H9 (cell line): ENCODE measurements at regions not wholly inside any gene's neighbourhood (a gene's known extent, or its start where the extent isn't known, plus 50 kb on each side); places are given as distances from the start of the nearest gene placed in this dataset.

ENCODE experiments used
- DNase-seq: peaks from one replicate; pipeline ENCODE4 v3.0.0-alpha.2; 2017
- H2AFZ ChIP-seq: one replicate; pipeline ENCODE4 v1.6.1; 2013; ENCODE audit warnings: mild to moderate bottlenecking, low read length, control low read depth, moderate library complexity
- H2AK5ac ChIP-seq: 2 replicates; pipeline ENCODE4 v1.6.1; 2013; ENCODE audit warnings: low read length, control low read depth, mixed read lengths; ENCODE audit not compliant: insufficient read length
- H2BK120ac ChIP-seq: one replicate; pipeline ENCODE4 v1.6.1; 2013; ENCODE audit warnings: low read depth, mild to moderate bottlenecking, low read length, control low read depth, inconsistent platforms; ENCODE audit not compliant: poor library complexity, severe bottlenecking
- H2BK12ac ChIP-seq: 2 replicates; pipeline ENCODE4 v1.6.1; 2013; ENCODE audit warnings: low read length, control low read depth, mixed read lengths, low read depth; ENCODE audit not compliant: insufficient read length
- H2BK15ac ChIP-seq: 2 replicates; pipeline ENCODE4 v1.6.1; 2013; ENCODE audit warnings: low read depth, low read length, control low read depth
- H2BK20ac ChIP-seq: one replicate; pipeline ENCODE4 v1.6.1; 2013; ENCODE audit warnings: low read depth, mild to moderate bottlenecking, low read length, control low read depth, inconsistent platforms; ENCODE audit not compliant: poor library complexity, severe bottlenecking
- H2BK5ac ChIP-seq: 2 replicates; pipeline ENCODE4 v1.6.1; 2013; ENCODE audit warnings: low read length, control low read depth, mixed read lengths; ENCODE audit not compliant: insufficient read length
- H3K14ac ChIP-seq: 2 replicates; pipeline ENCODE4 v1.6.1; 2013; ENCODE audit warnings: low read length, control low read depth; ENCODE audit not compliant: insufficient read depth
- H3K18ac ChIP-seq: 2 replicates; pipeline ENCODE4 v1.6.1; 2013; ENCODE audit warnings: low read depth, mild to moderate bottlenecking, mixed read lengths, low read length, control low read depth; ENCODE audit not compliant: insufficient read length
- H3K23ac ChIP-seq: 2 replicates; pipeline ENCODE4 v1.6.1; 2013; ENCODE audit warnings: low read length, control low read depth, mixed read lengths, low read depth; ENCODE audit not compliant: insufficient read length
- H3K23me2 ChIP-seq: 2 replicates; pipeline ENCODE4 v1.6.1; 2013; ENCODE audit warnings: low read depth, mild to moderate bottlenecking, mixed read lengths, low read length, control low read depth; ENCODE audit not compliant: insufficient read length, poor library complexity, severe bottlenecking
- H3K27ac ChIP-seq: 2 replicates; pipeline ENCODE4 v1.5.1; 2013; ENCODE audit warnings: low read length, control low read depth, mixed read lengths, low read depth; ENCODE audit not compliant: insufficient read length
- H3K27me3 ChIP-seq: 2 replicates; pipeline ENCODE4 v1.6.1; 2013; ENCODE audit warnings: low read length, control low read depth, inconsistent platforms; ENCODE audit not compliant: insufficient read depth
- H3K4ac ChIP-seq: 2 replicates; pipeline ENCODE4 v1.6.1; 2013; ENCODE audit warnings: low read depth, mild to moderate bottlenecking, control low read depth, inconsistent platforms, low read length, moderate library complexity
- H3K4me1 ChIP-seq: 2 replicates; pipeline ENCODE4 v1.6.1; 2013; ENCODE audit warnings: low read length, control low read depth, inconsistent platforms; ENCODE audit not compliant: insufficient read depth
- H3K4me2 ChIP-seq: 2 replicates; pipeline ENCODE4 v1.6.1; 2013; ENCODE audit warnings: low read length, control low read depth, mixed read lengths; ENCODE audit not compliant: insufficient read length, insufficient read depth
- H3K56ac ChIP-seq: 2 replicates; pipeline ENCODE4 v1.6.1; 2013; ENCODE audit warnings: low read depth, mild to moderate bottlenecking, mixed read lengths, low read length, control low read depth; ENCODE audit not compliant: insufficient read length
- H3K79me1 ChIP-seq: 2 replicates; pipeline ENCODE4 v1.6.1; 2013; ENCODE audit warnings: low read depth, mild to moderate bottlenecking, moderate library complexity, low read length, control low read depth, inconsistent platforms; ENCODE audit not compliant: insufficient read depth, poor library complexity, severe bottlenecking
- H3K79me2 ChIP-seq: 2 replicates; pipeline ENCODE4 v1.6.1; 2013; ENCODE audit warnings: low read length, control low read depth, inconsistent platforms; ENCODE audit not compliant: insufficient read depth
- H3K9ac ChIP-seq: 2 replicates; pipeline ENCODE4 v1.6.1; 2013; ENCODE audit warnings: low read length, control low read depth, mixed read lengths; ENCODE audit not compliant: insufficient read length; ENCODE audit errors: extremely low read depth
- H3K9me3 ChIP-seq: one replicate; pipeline ENCODE4 v1.6.1; 2013; ENCODE audit warnings: low read depth, low read length, inconsistent platforms; ENCODE audit not compliant: control insufficient read depth
- H3T11ph ChIP-seq: one replicate; pipeline ENCODE4 v1.6.1; 2013; ENCODE audit warnings: mild to moderate bottlenecking, low read length, control low read depth, inconsistent platforms
- H4K20me1 ChIP-seq: one replicate; pipeline ENCODE4 v1.6.1; 2013; ENCODE audit not compliant: control insufficient read depth, insufficient read length, insufficient read depth
- H4K5ac ChIP-seq: 2 replicates; pipeline ENCODE4 v1.6.1; 2013; ENCODE audit warnings: low read depth, mild to moderate bottlenecking, mixed read lengths, low read length, control low read depth; ENCODE audit not compliant: insufficient read length
- H4K8ac ChIP-seq: replicated peaks from 2 replicates; pipeline ENCODE4 v1.6.1; 2013; ENCODE audit warnings: low read length, control low read depth, mixed read lengths, low read depth; ENCODE audit not compliant: insufficient read length
- H4K91ac ChIP-seq: 2 replicates; pipeline ENCODE4 v1.6.1; 2013; ENCODE audit warnings: low read depth, mild to moderate bottlenecking, moderate library complexity, mixed read lengths, low read length, control low read depth; ENCODE audit not compliant: insufficient read length
- H3K27ac Mint-ChIP-seq, 3 experiments: 2 replicates in 2 of 3; 3 replicates in 1 of 3; pipeline ENCODE4 v1.8.0; 2020 to 2021; ENCODE audit warnings: mixed read lengths in 3 of 3, mild to moderate bottlenecking in 1 of 3, moderate library complexity in 1 of 3
- H3K27me3 Mint-ChIP-seq: 2 replicates; pipeline ENCODE4 v1.8.0; 2021; ENCODE audit warnings: low read depth, mild to moderate bottlenecking, moderate library complexity, mixed read lengths
- H3K36me3 Mint-ChIP-seq, 3 experiments: 2 replicates in 2 of 3; 3 replicates in 1 of 3; pipeline ENCODE4 v1.8.0; 2020 to 2021; ENCODE audit warnings: low read depth in 3 of 3, mixed read lengths in 3 of 3; ENCODE audit not compliant: insufficient read depth in 1 of 3
- H3K4me1 Mint-ChIP-seq, 2 experiments: 2 replicates each; pipeline ENCODE4 v1.8.0; 2020; ENCODE audit warnings: mixed read lengths in 2 of 2
- H3K4me3 Mint-ChIP-seq, 2 experiments: 2 replicates in 1 of 2; 3 replicates in 1 of 2; pipeline ENCODE4 v1.8.0; 2020 to 2021; ENCODE audit warnings: mild to moderate bottlenecking in 2 of 2, mixed read lengths in 2 of 2, moderate library complexity in 1 of 2
- H3K9me3 Mint-ChIP-seq, 2 experiments: 2 replicates in 1 of 2; 3 replicates in 1 of 2; pipeline ENCODE4 v1.8.0; 2020; ENCODE audit warnings: mild to moderate bottlenecking in 2 of 2, mixed read lengths in 2 of 2, moderate library complexity in 1 of 2
- CTCF ChIP-seq: fragments of 200-600 bp; sonication (generic); conservative IDR thresholded peaks from 3 replicates; pipeline ENCODE4 v1.8.0; 2021; ENCODE audit warnings: antibody characterized with exemption, mild to moderate bottlenecking
- WGBS: extraction: QIAGEN DNeasy Blood & Tissue Kit; methylation state at CpG from one replicate; pipeline ENCODE4 v1.1.7; 2013; ENCODE audit warnings: missing lambda C conversion rate, low lambda C conversion rate, mixed read lengths; ENCODE audit not compliant: insufficient read length; ENCODE audit errors: extremely low coverage; 5-methylcytosine and 5-hydroxymethylcytosine counted together

DNA sequence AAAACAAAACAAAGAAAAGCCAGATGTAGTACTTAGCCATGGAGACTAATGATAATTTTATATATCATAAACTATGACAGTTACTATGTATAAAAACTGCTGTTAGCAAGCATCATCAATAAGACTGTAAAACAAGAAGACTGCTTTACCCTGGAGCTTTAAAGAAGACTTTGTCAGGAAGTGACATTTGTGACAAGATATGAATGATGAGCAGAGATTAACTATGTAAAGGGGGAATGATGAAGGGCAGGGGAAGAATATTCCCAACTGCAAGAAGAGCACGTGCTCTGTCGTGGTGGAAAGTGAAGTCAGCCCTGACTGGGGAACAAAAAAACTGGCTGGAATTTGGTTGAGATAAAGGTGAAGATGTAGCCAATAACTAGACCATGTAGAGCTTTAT, 617.1 kb upstream of the AMOT start:
- Histone ChIP-seq H3K23me2 (no peaks in the 10 kb centered on the region), H2AK5ac (no peak overlapping the region), H3K4me2 (no peak overlapping the region), H2AFZ (no peak overlapping the region), H2BK20ac (no peak overlapping the region), H3K9ac (no peak overlapping the region), H3K4me1 (no peaks in the 10 kb centered on the region), H3K4ac (no peak overlapping the region), H3K56ac (no peak overlapping the region), H3K9me3 (no peaks in the 10 kb centered on the region), H4K20me1 (no peaks in the 10 kb centered on the region), H2BK5ac (no peak overlapping the region), H2BK12ac (no peak overlapping the region), H3K27me3 (no peaks in the 10 kb centered on the region), H3T11ph (no peak overlapping the region), H3K18ac (no peak overlapping the region), H4K5ac (no peak overlapping the region), H3K27ac (no peak overlapping the region), H3K79me1 (no peaks in the 10 kb centered on the region), H2BK15ac (no peak overlapping the region), H3K23ac (no peak overlapping the region), H4K8ac (no peak overlapping the region), H2BK120ac (no peak overlapping the region), H3K79me2 (no peaks in the 10 kb centered on the region), H3K14ac (no peak overlapping the region), H4K91ac (no peak overlapping the region)
- no peaks in the 10 kb centered on the region for H3K9me3 Mint-ChIP-seq
- H3K27me3 Mint-ChIP-seq, result no peaks in the 10 kb centered on the region
- H3K27ac Mint-ChIP-seq, result no peak overlapping the region
- DNase-seq, result no peak
- H3K4me1 Mint-ChIP-seq, result peaks cover 0 to 5% of the 10 kb centered on the region in 2 experiments; a peak in 1 of 4 replicates
- H3K36me3 Mint-ChIP-seq, result peaks cover 0 to 10% (median 0%) of the 10 kb centered on the region in 3 experiments; a peak in 1 of 7 replicates
- no peak overlapping the region for H3K4me3 Mint-ChIP-seq
- WGBS, result no CpG with 5 or more reads among the region's 2 CpGs
- no peak for TF ChIP-seq CTCF
